ENCODE measurements at regions not wholly inside any gene's neighbourhood (a gene's known extent, or its start where the extent isn't known, plus 50 kb on each side); places are given as distances from the start of the nearest gene placed in this dataset.

GRCh38 chr21:18522181-18522972 is 118.8 kb upstream of the TMPRSS15 start:
- H3K36me3 ChIP-seq (ENCODE audit: insufficient read depth, insufficient read length, low read length), result no peaks in the 10 kb centered on the region
- H3K4me1 ChIP-seq (ENCODE audit: insufficient read depth, insufficient read length), result no peaks in the 10 kb centered on the region
- no peaks in the 10 kb centered on the region for H3K9me3 ChIP-seq (ENCODE audit: insufficient read depth, low read length)
- no peak overlapping the region for H3K9ac ChIP-seq (ENCODE audit: insufficient read length, low read depth)
- no peak for DNase-seq (ENCODE audit: low read depth, low spot score)
- no peak overlapping the region for H3K4me3 ChIP-seq (ENCODE audit: insufficient read length, low read depth)
- TF ChIP-seq ZNF274 (IDR thresholded peaks at IDR 0.05; ENCODE audit: low read depth, low read length), result no peak
- no peak for TF ChIP-seq SUZ12 (IDR thresholded peaks at IDR 0.05; ENCODE audit: extremely low read depth, insufficient read depth, insufficient read length)
- no peak for TF ChIP-seq YY1 (IDR thresholded peaks at IDR 0.05; ENCODE audit: insufficient read depth, insufficient read length)
- H3K27me3 ChIP-seq (ENCODE audit: insufficient read depth, insufficient read length), result no peaks in the 10 kb centered on the region

- Histone ChIP-seq H3K27me3 (ENCODE audit: insufficient read depth, insufficient read length) (no peaks in the 10 kb centered on the region), H3K4me3 (ENCODE audit: insufficient read length, low read depth) (no peak overlapping the region), H3K36me3 (ENCODE audit: insufficient read depth, insufficient read length, low read length) (no peaks in the 10 kb centered on the region), H3K4me1 (ENCODE audit: insufficient read depth, insufficient read length) (no peaks in the 10 kb centered on the region), H3K9ac (ENCODE audit: insufficient read length, low read depth) (no peak overlapping the region), H3K9me3 (ENCODE audit: insufficient read depth, low read length) (no peaks in the 10 kb centered on the region)
- TF ChIP-seq YY1 (IDR thresholded peaks at IDR 0.05; ENCODE audit: insufficient read depth, insufficient read length) (no peak), SUZ12 (IDR thresholded peaks at IDR 0.05; ENCODE audit: extremely low read depth, insufficient read depth, insufficient read length) (no peak), ZNF274 (IDR thresholded peaks at IDR 0.05; ENCODE audit: low read depth, low read length) (no peak)
- DNase-seq (ENCODE audit: low read depth, low spot score), result no peak
These were observed 120.7 kb upstream of the TMPRSS15 start for GRCh38 chr21:18524097-18524880.

- H3K9ac ChIP-seq (ENCODE audit: insufficient read length, low read depth), result no peak overlapping the region
- TF ChIP-seq YY1 (IDR thresholded peaks at IDR 0.05; ENCODE audit: insufficient read depth, insufficient read length) (no peak), SUZ12 (IDR thresholded peaks at IDR 0.05; ENCODE audit: extremely low read depth, insufficient read depth, insufficient read length) (no peak), ZNF274 (IDR thresholded peaks at IDR 0.05; ENCODE audit: low read depth, low read length) (no peak)
- no peak for DNase-seq (ENCODE audit: low read depth, low spot score)
- H3K9me3 ChIP-seq (ENCODE audit: insufficient read depth, low read length), result no peaks in the 10 kb centered on the region
- H3K27me3 ChIP-seq (ENCODE audit: insufficient read depth, insufficient read length), result no peaks in the 10 kb centered on the region
- no peaks in the 10 kb centered on the region for H3K4me1 ChIP-seq (ENCODE audit: insufficient read depth, insufficient read length)
- H3K36me3 ChIP-seq (ENCODE audit: insufficient read depth, insufficient read length, low read length), result no peaks in the 10 kb centered on the region
- H3K4me3 ChIP-seq (ENCODE audit: insufficient read length, low read depth), result no peak overlapping the region
These were observed 125.7 kb upstream of the TMPRSS15 start for GRCh38 chr21:18529254-18529653.

GRCh38 chr21:18542081-18542480 is 138.5 kb upstream of the TMPRSS15 start:
- no peak overlapping the region for H3K4me3 ChIP-seq (ENCODE audit: insufficient read length, low read depth)
- H3K36me3 ChIP-seq (ENCODE audit: insufficient read depth, insufficient read length, low read length), result no peaks in the 10 kb centered on the region
- DNase-seq (ENCODE audit: low read depth, low spot score), result no peak
- no peaks in the 10 kb centered on the region for H3K27me3 ChIP-seq (ENCODE audit: insufficient read depth, insufficient read length)
- no peaks in the 10 kb centered on the region for H3K4me1 ChIP-seq (ENCODE audit: insufficient read depth, insufficient read length)
- TF ChIP-seq ZNF274 (IDR thresholded peaks at IDR 0.05; ENCODE audit: low read depth, low read length) (no peak), SUZ12 (IDR thresholded peaks at IDR 0.05; ENCODE audit: extremely low read depth, insufficient read depth, insufficient read length) (no peak), YY1 (IDR thresholded peaks at IDR 0.05; ENCODE audit: insufficient read depth, insufficient read length) (no peak)
- no peak overlapping the region for H3K9ac ChIP-seq (ENCODE audit: insufficient read length, low read depth)
- H3K9me3 ChIP-seq (ENCODE audit: insufficient read depth, low read length), result no peaks in the 10 kb centered on the region

GRCh38 chr21:18545908-18546307 is 142.3 kb upstream of the TMPRSS15 start:
- Histone ChIP-seq H3K9me3 (ENCODE audit: insufficient read depth, low read length) (no peaks in the 10 kb centered on the region), H3K4me3 (ENCODE audit: insufficient read length, low read depth) (no peak overlapping the region), H3K27me3 (ENCODE audit: insufficient read depth, insufficient read length) (no peaks in the 10 kb centered on the region), H3K4me1 (ENCODE audit: insufficient read depth, insufficient read length) (no peaks in the 10 kb centered on the region), H3K36me3 (ENCODE audit: insufficient read depth, insufficient read length, low read length) (no peaks in the 10 kb centered on the region), H3K9ac (ENCODE audit: insufficient read length, low read depth) (no peak overlapping the region)
- no peak for TF ChIP-seq YY1 (IDR thresholded peaks at IDR 0.05; ENCODE audit: insufficient read depth, insufficient read length)
- TF ChIP-seq SUZ12 (IDR thresholded peaks at IDR 0.05; ENCODE audit: extremely low read depth, insufficient read depth, insufficient read length), result no peak
- no peak for TF ChIP-seq ZNF274 (IDR thresholded peaks at IDR 0.05; ENCODE audit: low read depth, low read length)
- no peak for DNase-seq (ENCODE audit: low read depth, low spot score)

- Histone ChIP-seq H3K4me3 (ENCODE audit: insufficient read length, low read depth) (no peak overlapping the region), H3K36me3 (ENCODE audit: insufficient read depth, insufficient read length, low read length) (no peaks in the 10 kb centered on the region), H3K9ac (ENCODE audit: insufficient read length, low read depth) (no peak overlapping the region), H3K4me1 (ENCODE audit: insufficient read depth, insufficient read length) (no peaks in the 10 kb centered on the region), H3K9me3 (ENCODE audit: insufficient read depth, low read length) (no peaks in the 10 kb centered on the region), H3K27me3 (ENCODE audit: insufficient read depth, insufficient read length) (no peaks in the 10 kb centered on the region)
- TF ChIP-seq SUZ12 (IDR thresholded peaks at IDR 0.05; ENCODE audit: extremely low read depth, insufficient read depth, insufficient read length) (no peak), ZNF274 (IDR thresholded peaks at IDR 0.05; ENCODE audit: low read depth, low read length) (no peak), YY1 (IDR thresholded peaks at IDR 0.05; ENCODE audit: insufficient read depth, insufficient read length) (no peak)
- no peak for DNase-seq (ENCODE audit: low read depth, low spot score)
These were observed 143.8 kb upstream of the TMPRSS15 start for GRCh38 chr21:18547347-18547746.

- TF ChIP-seq SUZ12 (IDR thresholded peaks at IDR 0.05; ENCODE audit: extremely low read depth, insufficient read depth, insufficient read length) (no peak), ZNF274 (IDR thresholded peaks at IDR 0.05; ENCODE audit: low read depth, low read length) (no peak), YY1 (IDR thresholded peaks at IDR 0.05; ENCODE audit: insufficient read depth, insufficient read length) (no peak)
- H3K4me3 ChIP-seq (ENCODE audit: insufficient read length, low read depth), result no peak overlapping the region
- H3K9me3 ChIP-seq (ENCODE audit: insufficient read depth, low read length), result no peaks in the 10 kb centered on the region
- H3K9ac ChIP-seq (ENCODE audit: insufficient read length, low read depth), result no peak overlapping the region
- H3K27me3 ChIP-seq (ENCODE audit: insufficient read depth, insufficient read length), result no peaks in the 10 kb centered on the region
- H3K4me1 ChIP-seq (ENCODE audit: insufficient read depth, insufficient read length), result no peaks in the 10 kb centered on the region
- no peaks in the 10 kb centered on the region for H3K36me3 ChIP-seq (ENCODE audit: insufficient read depth, insufficient read length, low read length)
- DNase-seq (ENCODE audit: low read depth, low spot score), result no peak
These were observed 144.7 kb upstream of the TMPRSS15 start for GRCh38 chr21:18548249-18548648.

All from NT2/D1 (cell line).